ENCODE measurements at regions not wholly inside any gene's neighbourhood (a gene's known extent, or its start where the extent isn't known, plus 50 kb on each side); places are given as distances from the start of the nearest gene placed in this dataset.
"Not testable (repeated sequence)": the region's sequence is repeated elsewhere in the genome, so short reads cannot be mapped to it uniquely, and the experiment has no call there.

DNA sequence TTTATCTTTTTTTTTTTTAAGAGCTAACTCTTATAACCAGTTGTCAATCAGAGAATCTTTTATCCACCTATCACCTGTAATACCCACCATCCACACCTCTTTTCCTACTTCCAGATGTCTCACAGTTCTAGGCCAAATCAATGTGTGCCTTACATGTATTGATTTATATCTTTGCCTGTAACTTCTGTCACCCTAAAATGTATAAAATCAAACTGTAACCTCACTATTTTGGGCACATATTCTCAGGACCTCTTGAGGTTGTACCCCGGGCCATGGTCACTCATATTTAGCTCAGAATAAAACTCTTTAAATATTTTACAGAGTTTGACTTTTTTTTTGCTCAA is 404.7 kb upstream of the RORB start:
- Histone ChIP-seq H3K9ac (ENCODE audit: low read depth in 2 of 2, low read length in 2 of 2) (no peak overlapping the region), H3K4me1 (no peaks in the 10 kb centered on the region), H3K27me3 (no peaks in the 10 kb centered on the region), H3K27ac (no peak overlapping the region), H3K9me3 (no peaks in the 10 kb centered on the region), H3K4me3 (no peak overlapping the region), H3K36me3 (no peaks in the 10 kb centered on the region)
- no peak for DNase-seq
- intact Hi-C loops (cut with DNase I), result no loop called here
- no peak for TF ChIP-seq CTCF (IDR thresholded peaks at IDR 0.05)

GRCh38 chr9:74094037-74094436 is 403.1 kb upstream of the RORB start:
- H3K27ac ChIP-seq; H3K9me3 ChIP-seq; H3K4me1 ChIP-seq; H3K36me3 ChIP-seq; intact Hi-C loops (cut with DNase I); DNase-seq; H3K9ac ChIP-seq (ENCODE audit: low read depth in 2 of 2, low read length in 2 of 2); H3K4me3 ChIP-seq; H3K27me3 ChIP-seq: not testable (repeated sequence)

GRCh38 chr9:74094766-74095165 is 402.4 kb upstream of the RORB start:
- Histone ChIP-seq H3K4me1 (no peaks in the 10 kb centered on the region), H3K27me3 (no peaks in the 10 kb centered on the region), H3K9me3 (no peaks in the 10 kb centered on the region), H3K27ac (no peak overlapping the region), H3K9ac (ENCODE audit: low read depth in 2 of 2, low read length in 2 of 2) (no peak overlapping the region), H3K4me3 (no peak overlapping the region), H3K36me3 (no peaks in the 10 kb centered on the region)
- TF ChIP-seq CTCF (IDR thresholded peaks at IDR 0.05), result no peak
- intact Hi-C loops (cut with DNase I), result no loop called here
- DNase-seq, result no peak

DNA sequence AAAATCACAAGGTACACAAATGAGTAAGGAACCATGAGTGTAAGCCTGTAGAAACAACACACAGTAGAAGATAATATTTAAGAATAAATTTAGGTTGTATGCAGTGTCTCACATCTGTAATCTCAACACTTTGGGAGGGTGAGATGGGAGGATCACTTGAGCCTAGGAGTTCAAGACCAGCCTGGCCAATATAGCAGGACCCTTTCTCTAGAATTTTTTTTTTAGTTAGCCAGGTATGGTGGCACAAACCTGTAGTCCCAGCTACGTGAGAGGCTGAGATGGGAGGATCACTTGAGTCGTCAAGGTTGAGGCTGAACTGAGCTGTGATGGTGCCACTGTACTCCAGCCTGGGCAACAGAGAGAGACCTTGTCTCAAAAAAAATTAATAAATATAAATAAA is 401.2 kb upstream of the RORB start:
- Histone ChIP-seq H3K4me3 (no peak overlapping the region), H3K9ac (ENCODE audit: low read depth in 2 of 2, low read length in 2 of 2) (no peak overlapping the region), H3K27ac (no peak overlapping the region), H3K27me3 (no peaks in the 10 kb centered on the region), H3K9me3 (no peaks in the 10 kb centered on the region), H3K4me1 (no peaks in the 10 kb centered on the region), H3K36me3 (no peaks in the 10 kb centered on the region)
- DNase-seq, result no peak
- no peak for TF ChIP-seq CTCF (IDR thresholded peaks at IDR 0.05)
- intact Hi-C loops (cut with DNase I), result no loop called here

DNA sequence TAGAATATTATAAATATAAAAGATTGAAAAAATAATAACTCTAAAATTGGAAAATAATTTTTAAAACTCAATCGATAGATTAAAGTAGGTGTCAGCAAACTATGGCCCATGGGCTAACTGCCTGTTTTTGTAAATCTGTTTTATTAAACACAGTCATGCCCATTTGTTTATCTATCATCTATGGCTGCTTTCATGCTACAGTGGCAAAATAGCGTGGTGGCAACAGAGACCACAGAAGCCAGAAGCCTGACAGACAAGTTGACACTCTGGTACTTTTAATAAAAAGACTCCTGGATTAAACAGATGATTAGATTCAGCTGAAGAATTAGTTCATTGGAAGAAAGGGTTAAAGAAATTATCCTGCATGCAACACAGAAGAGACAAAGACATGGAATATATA is 400.7 kb upstream of the RORB start:
- Histone ChIP-seq H3K9ac (ENCODE audit: low read depth in 2 of 2, low read length in 2 of 2) (no peak overlapping the region), H3K27me3 (no peaks in the 10 kb centered on the region), H3K36me3 (no peaks in the 10 kb centered on the region), H3K4me1 (no peaks in the 10 kb centered on the region), H3K27ac (no peak overlapping the region), H3K9me3 (no peaks in the 10 kb centered on the region), H3K4me3 (no peak overlapping the region)
- no peak for TF ChIP-seq CTCF (IDR thresholded peaks at IDR 0.05)
- no peak for DNase-seq
- intact Hi-C loops (cut with DNase I), result no loop called here

DNA sequence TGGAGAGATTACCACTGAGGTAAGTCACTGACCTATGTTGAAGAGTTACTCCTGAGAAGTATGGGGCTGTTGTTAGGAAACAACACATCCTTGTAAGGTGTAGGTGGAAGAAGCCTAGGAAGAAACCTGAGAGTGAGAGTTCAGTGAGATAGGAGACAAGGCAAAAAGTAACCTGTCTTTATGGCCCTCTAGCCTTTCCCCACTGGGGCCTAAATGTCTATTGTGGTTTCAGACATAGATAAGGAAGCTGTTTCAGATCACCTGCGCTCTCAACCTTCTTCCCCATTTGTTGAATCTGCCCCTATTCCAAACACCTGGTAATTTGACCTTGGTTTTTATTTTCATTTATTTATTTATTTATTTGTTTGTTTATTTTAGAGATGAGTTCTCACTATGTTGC is 397.1 kb upstream of the RORB start:
- Histone ChIP-seq H3K9me3 (no peaks in the 10 kb centered on the region), H3K27me3 (no peaks in the 10 kb centered on the region), H3K27ac (no peak overlapping the region), H3K9ac (ENCODE audit: low read depth in 2 of 2, low read length in 2 of 2) (no peak overlapping the region), H3K36me3 (no peaks in the 10 kb centered on the region), H3K4me1 (no peaks in the 10 kb centered on the region), H3K4me3 (no peak overlapping the region)
- no peak for TF ChIP-seq CTCF (IDR thresholded peaks at IDR 0.05)
- intact Hi-C loops (cut with DNase I), result no loop called here
- DNase-seq, result no peak

GRCh38 chr9:74102148-74102547 is 395.0 kb upstream of the RORB start:
- intact Hi-C loops (cut with DNase I); H3K36me3 ChIP-seq; H3K9ac ChIP-seq (ENCODE audit: low read depth in 2 of 2, low read length in 2 of 2); H3K4me3 ChIP-seq; H3K4me1 ChIP-seq; H3K9me3 ChIP-seq; H3K27me3 ChIP-seq; DNase-seq; H3K27ac ChIP-seq: not testable (repeated sequence)

Data from colonic mucosa (tissue), 4 donors.